Mesothelial cell of epicardium (in vitro differentiated cells): ENCODE measurements at regions not wholly inside any gene's neighbourhood (a gene's known extent, or its start where the extent isn't known, plus 50 kb on each side); places are given as distances from the start of the nearest gene placed in this dataset.

Experiments
- DNase-seq, 2 experiments: peaks; one replicate each; pipeline ENCODE4 v3.0.0; 2021; ENCODE audit warnings: low spot score in 2 of 2; ENCODE audit not compliant: unreplicated experiment in 2 of 2
- H3K27ac Mint-ChIP-seq: 2 replicates; pipeline ENCODE4 v1.8.0; 2021; ENCODE audit warnings: mixed read lengths
- H3K27me3 Mint-ChIP-seq: 2 replicates; pipeline ENCODE4 v1.8.0; 2021; ENCODE audit warnings: low read depth, mixed read lengths
- H3K36me3 Mint-ChIP-seq: 2 replicates; pipeline ENCODE4 v1.8.0; 2021; ENCODE audit warnings: mixed read lengths
- H3K4me1 Mint-ChIP-seq: 2 replicates; pipeline ENCODE4 v1.8.0; 2021; ENCODE audit warnings: mixed read lengths
- H3K4me3 Mint-ChIP-seq: 2 replicates; pipeline ENCODE4 v1.8.0; 2021; ENCODE audit warnings: mild to moderate bottlenecking, moderate library complexity, mixed read lengths
- H3K9me3 Mint-ChIP-seq: 2 replicates; pipeline ENCODE4 v1.8.0; 2021; ENCODE audit warnings: mixed read lengths
- TF ChIP-seq, protein P1 (sequence below): fragments of 200-600 bp; sonication (generic); IDR thresholded peaks from one replicate; pipeline ENCODE4 v1.5.0; 2021; ENCODE audit warnings: antibody characterized with exemption; ENCODE audit not compliant: unreplicated experiment

DNA sequence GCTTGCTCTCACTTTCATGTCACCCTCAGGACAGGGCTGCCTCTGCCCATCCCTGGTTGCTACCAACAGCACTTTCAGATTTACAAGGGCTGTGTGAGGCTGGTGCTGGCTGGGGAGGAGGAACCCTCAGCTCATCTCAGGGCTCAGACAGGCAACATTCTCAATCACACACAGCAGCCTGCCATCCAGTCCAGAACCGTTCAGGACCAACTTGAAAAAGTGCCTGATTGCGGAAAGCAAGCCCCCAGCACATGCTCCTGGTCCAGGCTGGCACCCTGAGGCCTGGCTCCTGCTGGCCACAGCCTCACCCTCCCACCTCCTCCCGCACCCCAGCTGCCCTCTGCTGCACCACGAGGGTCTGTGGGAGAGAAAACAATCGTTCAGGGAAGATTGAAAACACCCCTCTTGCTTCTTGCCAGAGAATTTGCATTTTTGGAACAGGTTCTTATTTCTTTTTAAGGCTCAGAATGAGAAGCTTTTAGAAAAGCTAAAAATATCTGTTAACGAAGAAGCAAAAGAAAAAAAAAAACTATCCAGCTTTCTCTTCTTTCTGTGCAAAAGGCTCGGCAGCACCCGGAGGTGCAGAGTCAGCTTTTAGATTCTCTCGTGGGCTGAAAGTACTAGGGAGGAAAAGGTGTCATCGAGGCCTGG is 403.8 kb upstream of the ID2 start:
- no peak for DNase-seq
- no peak overlapping the region for H3K27ac Mint-ChIP-seq

DNA sequence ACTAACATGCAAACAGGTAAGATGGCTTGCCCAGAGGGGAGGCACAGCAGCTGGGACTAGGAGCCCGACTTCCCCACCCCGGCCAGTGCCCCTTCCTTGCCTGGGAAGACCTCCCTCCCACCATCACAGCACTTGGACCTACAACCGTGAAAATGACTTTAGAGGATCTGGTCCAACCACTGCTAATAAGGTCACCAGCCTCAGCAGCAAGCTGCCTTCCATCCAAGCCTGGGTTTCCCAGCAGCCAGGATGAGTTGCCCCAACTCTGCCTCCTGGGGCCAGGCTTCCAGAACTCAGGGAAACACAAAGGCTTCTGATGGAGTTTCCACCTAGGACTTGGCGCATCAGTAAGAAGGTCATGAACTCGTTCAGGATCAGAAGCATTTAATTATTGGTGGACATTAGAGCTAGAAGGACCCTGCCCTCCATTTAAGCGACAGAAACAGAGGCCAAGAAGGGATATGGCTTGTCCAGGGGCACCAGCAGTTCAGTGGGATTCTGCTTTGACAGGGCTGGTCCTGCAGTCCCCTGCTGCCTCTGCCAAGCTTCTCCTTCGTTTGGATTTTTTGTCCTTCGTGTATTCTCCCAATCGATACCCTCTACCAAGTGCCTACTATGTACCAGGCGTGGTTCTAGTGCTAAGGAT is 403.0 kb upstream of the ID2 start:
- Mint-ChIP-seq H3K4me1 (peaks cover 20% of the 10 kb centered on the region), H3K27me3 (peaks cover 2% of the 10 kb centered on the region), H3K9me3 (peaks cover 17% of the 10 kb centered on the region), H3K27ac (no peak overlapping the region), H3K4me3 (no peak overlapping the region), H3K36me3 (no peaks in the 10 kb centered on the region)
- no peak for DNase-seq
- TF ChIP-seq, protein P1, sequence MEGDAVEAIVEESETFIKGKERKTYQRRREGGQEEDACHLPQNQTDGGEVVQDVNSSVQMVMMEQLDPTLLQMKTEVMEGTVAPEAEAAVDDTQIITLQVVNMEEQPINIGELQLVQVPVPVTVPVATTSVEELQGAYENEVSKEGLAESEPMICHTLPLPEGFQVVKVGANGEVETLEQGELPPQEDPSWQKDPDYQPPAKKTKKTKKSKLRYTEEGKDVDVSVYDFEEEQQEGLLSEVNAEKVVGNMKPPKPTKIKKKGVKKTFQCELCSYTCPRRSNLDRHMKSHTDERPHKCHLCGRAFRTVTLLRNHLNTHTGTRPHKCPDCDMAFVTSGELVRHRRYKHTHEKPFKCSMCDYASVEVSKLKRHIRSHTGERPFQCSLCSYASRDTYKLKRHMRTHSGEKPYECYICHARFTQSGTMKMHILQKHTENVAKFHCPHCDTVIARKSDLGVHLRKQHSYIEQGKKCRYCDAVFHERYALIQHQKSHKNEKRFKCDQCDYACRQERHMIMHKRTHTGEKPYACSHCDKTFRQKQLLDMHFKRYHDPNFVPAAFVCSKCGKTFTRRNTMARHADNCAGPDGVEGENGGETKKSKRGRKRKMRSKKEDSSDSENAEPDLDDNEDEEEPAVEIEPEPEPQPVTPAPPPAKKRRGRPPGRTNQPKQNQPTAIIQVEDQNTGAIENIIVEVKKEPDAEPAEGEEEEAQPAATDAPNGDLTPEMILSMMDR = no peak

More for the DNA sequence above, 403.8 kb upstream of the ID2 start:
- peaks cover 20% of the 10 kb centered on the region for H3K4me1 Mint-ChIP-seq
- TF ChIP-seq, protein P1 = no peak
- peaks cover 2% of the 10 kb centered on the region for H3K27me3 Mint-ChIP-seq
- peaks cover 23% of the 10 kb centered on the region for H3K9me3 Mint-ChIP-seq
- H3K36me3 Mint-ChIP-seq = no peaks in the 10 kb centered on the region
- no peak overlapping the region for H3K4me3 Mint-ChIP-seq

DNA sequence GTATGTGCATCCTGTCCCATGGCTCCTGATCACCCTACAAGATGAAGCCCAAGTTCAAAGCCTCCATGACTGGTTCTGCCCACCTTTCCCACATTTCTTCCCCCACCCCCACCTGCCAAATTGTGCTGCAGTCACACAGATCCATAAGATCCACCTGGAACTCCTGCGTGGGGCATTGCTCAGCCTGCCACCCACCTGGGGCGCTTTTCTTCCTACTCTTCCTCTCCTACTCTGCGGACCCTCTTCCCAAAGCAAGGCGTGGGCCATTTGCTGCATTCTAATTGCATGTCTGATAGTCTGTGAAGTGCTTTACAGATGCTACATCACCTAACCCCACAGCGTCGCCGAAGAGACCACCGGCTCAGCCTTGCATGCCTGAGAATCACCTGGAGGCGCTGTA is 402.4 kb upstream of the ID2 start:
- Mint-ChIP-seq H3K4me3 (no peak overlapping the region), H3K9me3 (peaks cover 15% of the 10 kb centered on the region), H3K4me1 (peaks cover 20% of the 10 kb centered on the region), H3K27me3 (peaks cover 2% of the 10 kb centered on the region), H3K27ac (no peak overlapping the region), H3K36me3 (no peaks in the 10 kb centered on the region)
- TF ChIP-seq, protein P1 = no peak
- DNase-seq = no peak

DNA sequence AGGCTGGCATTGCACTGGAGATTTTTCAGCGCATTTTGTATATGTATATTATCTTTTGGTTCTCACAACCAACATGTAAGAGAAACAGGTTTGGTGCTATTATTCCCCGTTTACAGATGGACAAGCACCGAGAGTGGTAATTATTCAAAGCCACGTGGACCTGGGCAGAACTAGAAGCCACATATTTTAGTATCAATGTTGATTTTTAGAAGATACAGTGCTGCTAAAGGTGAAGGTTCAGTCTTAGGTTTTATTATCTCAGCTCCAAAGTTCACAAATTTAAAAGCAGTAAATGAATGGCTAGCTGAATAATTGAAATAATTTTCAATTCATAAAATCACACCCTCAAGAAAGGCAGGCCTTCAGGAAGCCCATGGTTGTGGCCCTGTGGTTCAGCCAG is 400.6 kb upstream of the ID2 start:
- Mint-ChIP-seq H3K36me3 (no peaks in the 10 kb centered on the region), H3K4me1 (peaks cover 15% of the 10 kb centered on the region), H3K27me3 (peaks cover 2% of the 10 kb centered on the region), H3K9me3 (peaks cover 4% of the 10 kb centered on the region), H3K4me3 (no peak overlapping the region), H3K27ac (no peak overlapping the region)
- no peak for DNase-seq
- TF ChIP-seq, protein P1 = no peak

DNA sequence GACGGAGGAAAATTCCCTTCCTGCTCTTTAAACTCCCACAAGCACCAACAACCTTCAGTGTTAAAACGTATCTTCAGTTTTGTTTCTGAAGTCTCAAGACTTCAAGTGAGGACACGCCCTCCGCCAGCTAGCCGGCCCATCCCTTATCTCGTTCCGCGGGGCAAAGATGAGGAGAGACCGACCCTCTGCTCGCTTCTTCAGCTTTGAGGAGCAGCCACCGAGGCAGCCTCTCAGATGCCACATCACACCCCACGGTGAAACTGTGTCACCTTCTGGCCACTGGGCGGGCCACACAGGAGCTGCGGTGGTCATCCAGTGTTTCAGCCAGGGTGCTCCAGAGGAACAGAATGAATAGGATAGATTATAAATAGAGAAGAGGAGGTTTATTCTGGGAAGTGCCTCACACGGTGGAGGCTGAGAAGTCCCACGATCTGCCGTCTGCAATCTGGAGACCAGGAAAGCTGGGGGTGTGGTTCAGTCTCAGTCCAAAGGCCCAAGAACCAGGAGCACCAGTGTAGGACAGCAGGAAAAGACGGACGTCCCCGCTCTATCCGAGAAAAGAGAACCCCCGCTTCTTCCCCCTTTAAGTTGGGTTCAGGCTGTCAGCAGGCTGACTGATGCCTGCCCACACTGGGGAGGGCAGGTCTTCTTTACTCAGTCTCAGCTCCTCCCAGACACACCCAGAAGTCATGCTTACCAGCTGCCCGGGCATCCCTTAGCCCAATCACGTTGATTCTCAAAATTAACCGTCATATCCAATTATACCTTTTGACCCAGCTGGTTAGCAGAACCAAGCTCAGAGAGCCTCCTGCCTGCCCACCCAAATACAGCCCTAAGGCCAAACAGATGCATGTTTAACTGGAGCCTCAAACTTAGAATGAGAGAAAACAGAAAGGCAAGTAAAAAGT is 399.7 kb upstream of the ID2 start:
- H3K9me3 Mint-ChIP-seq = no peaks in the 10 kb centered on the region
- H3K27ac Mint-ChIP-seq = no peak overlapping the region
- TF ChIP-seq, protein P1 = no peak
- H3K4me3 Mint-ChIP-seq = no peak overlapping the region
- no peak for DNase-seq
- no peaks in the 10 kb centered on the region for H3K36me3 Mint-ChIP-seq
- peaks cover 2% of the 10 kb centered on the region for H3K27me3 Mint-ChIP-seq
- peaks cover 15% of the 10 kb centered on the region for H3K4me1 Mint-ChIP-seq
